Neuronal stem cell (in vitro differentiated cells): ENCODE measurements at regions not wholly inside any gene's neighbourhood (a gene's known extent, or its start where the extent isn't known, plus 50 kb on each side); places are given as distances from the start of the nearest gene placed in this dataset.

Experiments
- DNase-seq: peaks from one replicate; pipeline ENCODE4 v3.0.0-alpha.2; 2013; ENCODE audit warnings: low spot score
- H2AFZ ChIP-seq: one replicate; pipeline ENCODE4 v1.6.1; 2013; ENCODE audit warnings: mild to moderate bottlenecking, low read length, inconsistent platforms
- H2AK5ac ChIP-seq: 2 replicates; pipeline ENCODE4 v1.6.1; 2013; ENCODE audit warnings: low read depth, mild to moderate bottlenecking, inconsistent platforms, low read length, moderate library complexity, mixed read lengths
- H2BK120ac ChIP-seq: 2 replicates; pipeline ENCODE4 v1.6.1; 2013; ENCODE audit warnings: low read depth, mild to moderate bottlenecking, inconsistent platforms, low read length, moderate library complexity, mixed read lengths
- H2BK12ac ChIP-seq: one replicate; pipeline ENCODE4 v1.6.1; 2013; ENCODE audit warnings: low read length, inconsistent platforms
- H2BK15ac ChIP-seq: 2 replicates; pipeline ENCODE4 v1.6.1; 2013; ENCODE audit warnings: mild to moderate bottlenecking, low read length, inconsistent platforms, mixed read lengths
- H2BK5ac ChIP-seq: one replicate; pipeline ENCODE4 v1.6.1; 2013; ENCODE audit warnings: inconsistent platforms, mild to moderate bottlenecking, low read length, moderate library complexity
- H3K14ac ChIP-seq: one replicate; pipeline ENCODE4 v1.6.1; 2013; ENCODE audit warnings: low read length, inconsistent platforms
- H3K18ac ChIP-seq: 2 replicates; pipeline ENCODE4 v1.6.1; 2013; ENCODE audit warnings: low read length, inconsistent platforms
- H3K23ac ChIP-seq: 2 replicates; pipeline ENCODE4 v1.6.1; 2013; ENCODE audit warnings: low read depth, mild to moderate bottlenecking, mixed read lengths, low read length, inconsistent platforms; ENCODE audit not compliant: poor library complexity
- H3K27ac ChIP-seq: replicated peaks from 3 replicates; pipeline ENCODE4 v1.5.1; 2013; ENCODE audit warnings: low read length, inconsistent platforms
- H3K27me3 ChIP-seq, 3 experiments: 2 replicates each; pipeline ENCODE4 v1.6.1; 2013; ENCODE audit warnings: low read length in 3 of 3, mild to moderate bottlenecking in 2 of 3, inconsistent platforms in 1 of 3, low read depth in 1 of 3, mixed read lengths in 1 of 3, moderate library complexity in 1 of 3; ENCODE audit not compliant: control insufficient read depth in 3 of 3, insufficient read depth in 3 of 3
- H3K36me3 ChIP-seq, 2 donors: replicated peaks in 1 of 2; 2 replicates each; pipeline ENCODE4 v1.6.1; 2013; ENCODE audit warnings: low read length in 2 of 2; ENCODE audit not compliant: control insufficient read depth in 2 of 2, insufficient read depth in 2 of 2
- H3K4ac ChIP-seq: 2 replicates; pipeline ENCODE4 v1.6.1; 2013; ENCODE audit warnings: inconsistent platforms, mild to moderate bottlenecking, low read length, moderate library complexity
- H3K4me1 ChIP-seq, 2 donors: 1 replicate in 1 of 2; 2 replicates in 1 of 2; pipeline ENCODE4 v1.6.1; 2013; ENCODE audit warnings: low read length in 2 of 2, low read depth in 1 of 2; ENCODE audit not compliant: control insufficient read depth in 2 of 2, insufficient read depth in 1 of 2
- H3K4me2 ChIP-seq: one replicate; pipeline ENCODE4 v1.6.1; 2013; ENCODE audit warnings: mild to moderate bottlenecking, low read length, inconsistent platforms; ENCODE audit not compliant: insufficient read depth, poor library complexity, severe bottlenecking
- H3K4me3 ChIP-seq, 2 donors: 2 replicates each; pipeline ENCODE4 v1.5.1; 2013; ENCODE audit warnings: low read length in 2 of 2, mild to moderate bottlenecking in 2 of 2, inconsistent platforms in 1 of 2, moderate library complexity in 1 of 2
- H3K79me1 ChIP-seq: one replicate; pipeline ENCODE4 v1.6.1; 2013; ENCODE audit warnings: low read depth, mild to moderate bottlenecking, inconsistent platforms, low read length, moderate library complexity
- H3K9ac ChIP-seq: one replicate; pipeline ENCODE4 v1.6.1; 2013; ENCODE audit warnings: mild to moderate bottlenecking, low read depth, low read length, inconsistent platforms; ENCODE audit not compliant: poor library complexity
- H3K9me3 ChIP-seq, 2 donors: replicated peaks in 1 of 2; 2 replicates each; pipeline versions ENCODE3 to v1.6.1; 2013; ENCODE audit warnings: low read length in 2 of 2, mild to moderate bottlenecking in 2 of 2, inconsistent platforms in 1 of 2, low read depth in 1 of 2, mixed read lengths in 1 of 2, moderate library complexity in 1 of 2; ENCODE audit not compliant: control insufficient read depth in 2 of 2, insufficient read depth in 1 of 2
- H4K8ac ChIP-seq: one replicate; pipeline ENCODE4 v1.6.1; 2013; ENCODE audit warnings: low read depth, mild to moderate bottlenecking, inconsistent platforms, low read length, moderate library complexity
- H4K91ac ChIP-seq: one replicate; pipeline ENCODE4 v1.6.1; 2013; ENCODE audit warnings: low read length, low read depth, mild to moderate bottlenecking, inconsistent platforms; ENCODE audit not compliant: poor library complexity
- WGBS, 2 donors: extraction: QIAGEN DNeasy Blood & Tissue Kit; methylation state at CpG; one replicate each; pipeline ENCODE4 v1.1.7; 2013; ENCODE audit warnings: missing lambda C conversion rate in 2 of 2, mixed read lengths in 1 of 2; ENCODE audit not compliant: insufficient read length in 2 of 2, insufficient replicate concordance in 1 of 2; ENCODE audit errors: extremely low coverage in 2 of 2; 5-methylcytosine and 5-hydroxymethylcytosine counted together

- no peak overlapping the region for H2BK5ac ChIP-seq
- no peak overlapping the region for H4K8ac ChIP-seq
- H3K9me3 ChIP-seq, result no peaks in the 10 kb centered on the region
- H2AFZ ChIP-seq, result peak overlapping the region; percentile 51
- H3K27ac ChIP-seq, result no peak overlapping the region
- H2AK5ac ChIP-seq, result no peak overlapping the region
- no peak overlapping the region for H3K4me2 ChIP-seq
- no peak overlapping the region for H3K4me3 ChIP-seq
- no peaks in the 10 kb centered on the region for H3K36me3 ChIP-seq
- H3K79me1 ChIP-seq, result no peaks in the 10 kb centered on the region
- no peak overlapping the region for H2BK120ac ChIP-seq
- peaks cover 1 to 26% of the 10 kb centered on the region in 2 donors for H3K4me1 ChIP-seq
- no peak overlapping the region for H2BK15ac ChIP-seq
- H2BK12ac ChIP-seq, result no peak overlapping the region
- no peak overlapping the region for H3K14ac ChIP-seq
- no peak overlapping the region for H3K23ac ChIP-seq
- DNase-seq, result no peak
- no peak overlapping the region for H4K91ac ChIP-seq
- H3K18ac ChIP-seq, result no peak overlapping the region
- WGBS, 2 donors, result no CpG with 5 or more reads among the region's 3 CpGs
- H3K27me3 ChIP-seq, result no peaks in the 10 kb centered on the region
- no peak overlapping the region for H3K9ac ChIP-seq
- H3K4ac ChIP-seq, result no peak overlapping the region
These were observed 489.0 kb downstream of the KCNJ2 start for GRCh38 chr17:70658317-70658716.

- H2BK12ac ChIP-seq, result no peak overlapping the region
- no CpG with 5 or more reads among the region's 2 CpGs for WGBS, 2 donors
- H3K9me3 ChIP-seq, result no peaks in the 10 kb centered on the region
- no peak overlapping the region for H2AK5ac ChIP-seq
- no peak overlapping the region for H3K18ac ChIP-seq
- no peak overlapping the region for H2BK5ac ChIP-seq
- peak overlapping the region; percentile 51 for H2AFZ ChIP-seq
- H3K4me1 ChIP-seq, result peaks cover 1 to 24% of the 10 kb centered on the region in 2 donors
- H3K9ac ChIP-seq, result no peak overlapping the region
- H2BK15ac ChIP-seq, result no peak overlapping the region
- H3K36me3 ChIP-seq, result no peaks in the 10 kb centered on the region
- DNase-seq, result no peak
- H3K79me1 ChIP-seq, result no peaks in the 10 kb centered on the region
- H3K4me3 ChIP-seq, result no peak overlapping the region
- no peaks in the 10 kb centered on the region for H3K27me3 ChIP-seq
- H3K14ac ChIP-seq, result no peak overlapping the region
- H4K8ac ChIP-seq, result no peak overlapping the region
- H3K23ac ChIP-seq, result no peak overlapping the region
- H4K91ac ChIP-seq, result no peak overlapping the region
- H3K27ac ChIP-seq, result no peak overlapping the region
- H3K4me2 ChIP-seq, result no peak overlapping the region
- H2BK120ac ChIP-seq, result no peak overlapping the region
- H3K4ac ChIP-seq, result no peak overlapping the region
These were observed 489.5 kb downstream of the KCNJ2 start for GRCh38 chr17:70658840-70659239.

GRCh38 chr17:70661342-70662222 is 492.2 kb downstream of the KCNJ2 start:
- H3K23ac ChIP-seq, result no peak overlapping the region
- H4K8ac ChIP-seq, result no peak overlapping the region
- no peak overlapping the region for H3K27ac ChIP-seq
- no peak for DNase-seq
- H2AFZ ChIP-seq, result peak overlapping the region; percentile 46
- H2BK120ac ChIP-seq, result no peak overlapping the region
- H3K36me3 ChIP-seq, result no peaks in the 10 kb centered on the region
- no peaks in the 10 kb centered on the region for H3K79me1 ChIP-seq
- no peak overlapping the region for H3K9ac ChIP-seq
- no peak overlapping the region for H4K91ac ChIP-seq
- H2AK5ac ChIP-seq, result no peak overlapping the region
- no peak overlapping the region for H3K18ac ChIP-seq
- H2BK5ac ChIP-seq, result no peak overlapping the region
- no peaks in the 10 kb centered on the region for H3K9me3 ChIP-seq
- no peaks in the 10 kb centered on the region for H3K27me3 ChIP-seq
- H2BK12ac ChIP-seq, result no peak overlapping the region
- peaks cover 1% of the 10 kb centered on the region in 2 donors for H3K4me1 ChIP-seq
- no peak overlapping the region for H3K4ac ChIP-seq
- H3K14ac ChIP-seq, result no peak overlapping the region
- WGBS, 2 donors, result no CpG with 5 or more reads among the region's 10 CpGs
- H3K4me2 ChIP-seq, result no peak overlapping the region
- H3K4me3 ChIP-seq, result no peak overlapping the region
- H2BK15ac ChIP-seq, result no peak overlapping the region

DNA sequence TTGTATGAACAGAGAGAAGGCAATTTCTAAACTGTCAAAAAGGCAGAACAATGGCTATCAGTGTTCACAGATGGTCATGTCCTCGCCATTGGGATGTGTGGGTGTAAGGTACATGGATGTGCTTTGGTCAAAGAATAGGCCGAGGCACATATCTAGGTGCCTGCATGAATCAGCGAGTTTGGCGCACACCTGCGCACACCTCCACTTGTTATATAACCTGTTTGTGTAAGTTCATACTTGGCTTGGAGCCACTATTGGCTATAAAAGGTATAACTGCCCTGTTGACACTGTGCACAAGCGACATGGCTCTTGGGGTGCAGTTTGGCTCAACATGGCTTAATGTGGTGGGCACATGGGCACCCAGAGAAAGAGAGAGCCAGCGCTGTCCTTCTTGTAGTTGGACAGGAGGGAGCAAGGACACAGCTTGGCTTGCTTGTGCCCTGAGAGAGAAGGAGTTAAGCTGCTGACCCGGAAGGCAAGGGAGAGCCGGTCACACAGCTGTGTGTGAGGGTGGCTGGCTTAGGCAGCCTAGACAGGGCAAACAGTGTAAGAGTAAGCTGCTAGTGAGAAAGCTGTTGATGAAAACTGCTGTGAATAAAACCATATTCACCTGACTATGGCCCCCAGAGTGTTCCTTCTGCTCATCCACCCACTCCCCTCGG is 499.1 kb downstream of the KCNJ2 start:
- H3K9ac ChIP-seq, result no peak overlapping the region
- no peaks in the 10 kb centered on the region for H3K36me3 ChIP-seq
- H3K4me1 ChIP-seq, result peaks cover 0 to 2% of the 10 kb centered on the region in 2 donors
- WGBS, 2 donors, result no CpG with 5 or more reads among the region's 10 CpGs
- H2BK15ac ChIP-seq, result no peak overlapping the region
- H3K4ac ChIP-seq, result no peak overlapping the region
- H3K4me2 ChIP-seq, result no peak overlapping the region
- H3K79me1 ChIP-seq, result no peaks in the 10 kb centered on the region
- no peak overlapping the region for H4K8ac ChIP-seq
- H2BK12ac ChIP-seq, result no peak overlapping the region
- no peak for DNase-seq
- no peak overlapping the region for H3K27ac ChIP-seq
- H3K9me3 ChIP-seq, result no peaks in the 10 kb centered on the region
- no peaks in the 10 kb centered on the region for H3K27me3 ChIP-seq
- no peak overlapping the region for H3K18ac ChIP-seq
- no peak overlapping the region for H3K23ac ChIP-seq
- no peak overlapping the region for H4K91ac ChIP-seq
- no peak overlapping the region for H3K4me3 ChIP-seq
- no peak overlapping the region for H3K14ac ChIP-seq
- no peak overlapping the region for H2BK5ac ChIP-seq
- no peak overlapping the region for H2BK120ac ChIP-seq
- no peak overlapping the region for H2AK5ac ChIP-seq
- no peak overlapping the region for H2AFZ ChIP-seq
